GM12878 (cell line): ENCODE measurements at regions not wholly inside any gene's neighbourhood (a gene's known extent, or its start where the extent isn't known, plus 50 kb on each side); places are given as distances from the start of the nearest gene placed in this dataset.

Source experiments
- ATF3 ChIP-seq: IDR thresholded peaks from 2 replicates; pipeline ENCODE4 v1.6.1; 2011; ENCODE audit warnings: low read depth, mild to moderate bottlenecking, low read length, moderate library complexity, borderline replicate concordance; ENCODE audit errors: extremely low read depth
- CBFB ChIP-seq: IDR thresholded peaks from 2 replicates; pipeline ENCODE4 v1.6.1; 2016; ENCODE audit warnings: antibody characterized with exemption, low read depth
- SIX5 ChIP-seq: IDR thresholded peaks from 2 replicates; pipeline ENCODE4 v1.6.1; 2011; ENCODE audit warnings: mild to moderate bottlenecking, low read depth, low read length, moderate library complexity; ENCODE audit not compliant: severe bottlenecking
- ZBTB33 ChIP-seq: fragments of 450-650 bp; IDR thresholded peaks from 2 replicates; pipeline ENCODE4 v1.6.1; 2017; ENCODE audit warnings: mild to moderate bottlenecking
- ZBTB40 ChIP-seq: fragments of 450-650 bp; IDR thresholded peaks from 2 replicates; pipeline ENCODE4 v1.6.1; 2016; ENCODE audit warnings: mild to moderate bottlenecking, moderate library complexity, borderline replicate concordance
- ZNF384 ChIP-seq: IDR thresholded peaks from 2 replicates; pipeline ENCODE4 v1.6.1; 2012; ENCODE audit warnings: low read depth, mild to moderate bottlenecking, low read length, improper control_type of control experiment, borderline replicate concordance
- ZNF687 ChIP-seq: fragments of 450-650 bp; IDR thresholded peaks from 2 replicates; pipeline ENCODE4 v1.6.1; 2017; ENCODE audit warnings: mild to moderate bottlenecking, moderate library complexity

- TF ChIP-seq ZNF687 (no peak), ZBTB40 (no peak), ZNF384 (peak; percentile 8; the same call in 1 of the 2 replicates), ATF3 (no peak), SIX5 (no peak), ZBTB33 (no peak), CBFB (no peak)
These were observed 201.7 kb downstream of the CLIC5 start (continued) for GRCh38 chr6:45813943-45814342.
